Testis (tissue), 2 donors: ENCODE measurements at regions not wholly inside any gene's neighbourhood (a gene's known extent, or its start where the extent isn't known, plus 50 kb on each side); places are given as distances from the start of the nearest gene placed in this dataset.

Experiments
- DNase-seq: peaks from one replicate; pipeline ENCODE4 v3.0.0-alpha.2; 2019
- H3K27ac ChIP-seq, 2 donors: fragments of 200-600 bp; sonication (generic); one replicate each; pipeline ENCODE4 v1.5.1; 2019
- H3K27me3 ChIP-seq: fragments of 200-600 bp; sonication (generic); one replicate; pipeline ENCODE4 v1.5.1; 2019
- H3K36me3 ChIP-seq: fragments of 200-600 bp; sonication (generic); one replicate; pipeline ENCODE4 v1.5.1; 2017; ENCODE audit warnings: low read depth; ENCODE audit errors: missing control alignments
- H3K4me1 ChIP-seq: fragments of 200-600 bp; sonication (generic); one replicate; pipeline ENCODE4 v1.5.1; 2019
- H3K4me3 ChIP-seq, 2 donors: fragments of 200-600 bp; sonication (generic); one replicate each; pipeline ENCODE4 v1.5.1; 2017 to 2019
- H3K9me3 ChIP-seq: fragments of 200-600 bp; sonication (generic); one replicate; pipeline ENCODE4 v1.5.1; 2017
- CTCF ChIP-seq, 3 experiments: fragments of 450-650 bp in 2 of 3; fragments of 200-600 bp in 1 of 3; sonication (generic) in 1 of 3; IDR thresholded peaks; one replicate each; pipeline ENCODE4 v1.5.1; 2016 to 2019; ENCODE audit warnings: antibody characterized with exemption in 3 of 3, mild to moderate bottlenecking in 2 of 3, moderate library complexity in 1 of 3
- POLR2A ChIP-seq: fragments of 450-650 bp; IDR thresholded peaks from one replicate; pipeline ENCODE4 v1.6.1; 2017; ENCODE audit warnings: antibody characterized with exemption, mild to moderate bottlenecking, moderate library complexity
- whole genome bisulfite sequencing, 2 donors: methylation state at CpG; one replicate each; pipeline ENCODE4 v1.1.5; 2018; 5-methylcytosine and 5-hydroxymethylcytosine counted together
- intact Hi-C: fragments of 100-400 bp; cut with DNase I; formaldehyde crosslinking; loops from one replicate; pipeline ENCODE4 v1.15.1; 2023; ENCODE audit warnings: low total_unique reads

GRCh38 chr2:190792956-190793888 is 87.4 kb upstream of the GLS start:
- H3K27ac ChIP-seq = no peak overlapping the region
- TF ChIP-seq POLR2A (no peak), CTCF (IDR thresholded peaks at IDR 0.05) (no peak)
- no peaks in the 10 kb centered on the region for H3K36me3 ChIP-seq
- H3K4me1 ChIP-seq = no peaks in the 10 kb centered on the region
- WGBS, 2 donors = 89 to 91% methylated on average over 9 of the region's 9 CpGs
- H3K4me3 ChIP-seq = no peak overlapping the region
- intact Hi-C loops = no loop called here
- H3K27me3 ChIP-seq = no peaks in the 10 kb centered on the region
- no peaks in the 10 kb centered on the region for H3K9me3 ChIP-seq
- DNase-seq = no peak

- TF ChIP-seq POLR2A (no peak), CTCF (IDR thresholded peaks at IDR 0.05) (no peak)
- Histone ChIP-seq H3K27ac (no peak overlapping the region), H3K4me3 (no peak overlapping the region), H3K9me3 (no peaks in the 10 kb centered on the region), H3K4me1 (no peaks in the 10 kb centered on the region), H3K27me3 (no peaks in the 10 kb centered on the region), H3K36me3 (no peaks in the 10 kb centered on the region)
- DNase-seq = no peak
- intact Hi-C loops = no loop called here
- WGBS, 2 donors = 91 to 93% methylated on average over 6 of the region's 6 CpGs
Measured at GRCh38 chr2:190794377-190794776, 86.2 kb upstream of the GLS start.

- Histone ChIP-seq H3K4me1 (no peaks in the 10 kb centered on the region), H3K36me3 (no peaks in the 10 kb centered on the region), H3K9me3 (no peaks in the 10 kb centered on the region), H3K4me3 (no peak overlapping the region), H3K27me3 (no peaks in the 10 kb centered on the region), H3K27ac (no peak overlapping the region)
- no peak for DNase-seq
- TF ChIP-seq CTCF (IDR thresholded peaks at IDR 0.05) (no peak), POLR2A (no peak)
- intact Hi-C loops = no loop called here
Measured at GRCh38 chr2:190794790-190795189, 85.8 kb upstream of the GLS start.

GRCh38 chr2:190795686-190796085 is 84.9 kb upstream of the GLS start:
- intact Hi-C loops = no loop called here
- H3K4me1 ChIP-seq = no peaks in the 10 kb centered on the region
- DNase-seq = no peak
- H3K9me3 ChIP-seq = no peaks in the 10 kb centered on the region
- H3K4me3 ChIP-seq = no peak overlapping the region
- H3K27ac ChIP-seq = no peak overlapping the region
- H3K27me3 ChIP-seq = no peaks in the 10 kb centered on the region
- H3K36me3 ChIP-seq = no peaks in the 10 kb centered on the region
- no peak for TF ChIP-seq CTCF (IDR thresholded peaks at IDR 0.05)
- TF ChIP-seq POLR2A = no peak

- Histone ChIP-seq H3K4me3 (no peak overlapping the region), H3K9me3 (no peaks in the 10 kb centered on the region), H3K4me1 (no peaks in the 10 kb centered on the region), H3K27me3 (no peaks in the 10 kb centered on the region), H3K27ac (no peak overlapping the region), H3K36me3 (no peaks in the 10 kb centered on the region)
- no peak for TF ChIP-seq POLR2A
- no peak for TF ChIP-seq CTCF (IDR thresholded peaks at IDR 0.05)
- intact Hi-C loops = no loop called here
- DNase-seq = no peak
Measured at GRCh38 chr2:190799999-190800398, 80.6 kb upstream of the GLS start.
